BLaER1 (cell line): ENCODE measurements at regions not wholly inside any gene's neighbourhood (a gene's known extent, or its start where the extent isn't known, plus 50 kb on each side); places are given as distances from the start of the nearest gene placed in this dataset.

ENCODE experiments used
- H3K27ac ChIP-seq: shearing (Covaris generic); formaldehyde crosslinking; 2 replicates; pipeline ENCODE4 v1.8.1; 2022
- H3K27me3 ChIP-seq: shearing (Covaris generic); formaldehyde crosslinking; 2 replicates; pipeline ENCODE4 v1.8.1; 2022
- H3K36me3 ChIP-seq: shearing (Covaris generic); formaldehyde crosslinking; 2 replicates; pipeline ENCODE4 v1.8.1; 2022
- H3K4me1 ChIP-seq: shearing (Covaris generic); formaldehyde crosslinking; 2 replicates; pipeline ENCODE4 v1.8.1; 2022
- H3K4me2 ChIP-seq: shearing (Covaris generic); formaldehyde crosslinking; 2 replicates; pipeline ENCODE4 v1.8.1; 2022
- H3K4me3 ChIP-seq: shearing (Covaris generic); formaldehyde crosslinking; 2 replicates; pipeline ENCODE4 v1.8.1; 2022
- H3K9ac ChIP-seq: shearing (Covaris generic); formaldehyde crosslinking; 2 replicates; pipeline ENCODE4 v1.8.1; 2022
- H3K9me3 ChIP-seq: shearing (Covaris generic); formaldehyde crosslinking; 2 replicates; pipeline ENCODE4 v1.8.1; 2022
- H4K20me1 ChIP-seq: shearing (Covaris generic); formaldehyde crosslinking; 2 replicates; pipeline ENCODE4 v1.8.1; 2022
- Cebpa-rat ChIP-seq: shearing (Covaris generic); IDR thresholded peaks from 2 replicates; pipeline ENCODE4 v1.8.1; 2022

GRCh38 chr2:173599821-173600359 is 245.2 kb downstream of the CDCA7 start:
- H3K27ac ChIP-seq = no peak overlapping the region
- no peak overlapping the region for H3K9ac ChIP-seq
- no peaks in the 10 kb centered on the region for H3K4me1 ChIP-seq
- H3K36me3 ChIP-seq = no peaks in the 10 kb centered on the region
- H3K4me3 ChIP-seq = no peak overlapping the region
- 0 out of 2 replicates have a peak, but pooled peaks cover 6% of the 10 kb centered on the region for H3K9me3 ChIP-seq
- no peak overlapping the region for H3K4me2 ChIP-seq
- no peak for TF ChIP-seq Cebpa-rat
- no peaks in the 10 kb centered on the region for H4K20me1 ChIP-seq
- no peaks in the 10 kb centered on the region for H3K27me3 ChIP-seq

GRCh38 chr2:173602153-173602795 is 247.6 kb downstream of the CDCA7 start:
- Histone ChIP-seq H3K27ac (no peak overlapping the region), H3K9me3 (0 out of 2 replicates have a peak, but pooled peaks cover 6% of the 10 kb centered on the region), H3K4me3 (no peak overlapping the region), H3K4me2 (no peak overlapping the region), H3K9ac (no peak overlapping the region), H3K27me3 (no peaks in the 10 kb centered on the region), H4K20me1 (no peaks in the 10 kb centered on the region), H3K36me3 (no peaks in the 10 kb centered on the region), H3K4me1 (peaks cover 9% of the 10 kb centered on the region)
- TF ChIP-seq Cebpa-rat = no peak

GRCh38 chr2:173605994-173606393 is 251.3 kb downstream of the CDCA7 start:
- no peak overlapping the region for H3K9ac ChIP-seq
- no peaks in the 10 kb centered on the region for H3K27me3 ChIP-seq
- no peak overlapping the region for H3K27ac ChIP-seq

GRCh38 chr2:173606619-173607248 is 252.1 kb downstream of the CDCA7 start:
- H4K20me1 ChIP-seq = no peaks in the 10 kb centered on the region
- no peaks in the 10 kb centered on the region for H3K36me3 ChIP-seq
- H3K9ac ChIP-seq = peak overlapping the region; percentile 9; the same call in 1 of the 2 replicates
- no peak overlapping the region for H3K4me3 ChIP-seq
- H3K27ac ChIP-seq = peak overlapping the region; percentile 33; the same call in 1 of the 2 replicates
- H3K4me2 ChIP-seq = peak overlapping the region; percentile 70
- 0 out of 2 replicates have a peak, but pooled peaks cover 6% of the 10 kb centered on the region for H3K9me3 ChIP-seq
- H3K4me1 ChIP-seq = peaks cover 24% of the 10 kb centered on the region
- H3K27me3 ChIP-seq = no peaks in the 10 kb centered on the region
- TF ChIP-seq Cebpa-rat = no peak

More at GRCh38 chr2:173605994-173606393, 251.3 kb downstream of the CDCA7 start:
- Histone ChIP-seq H3K36me3 (no peaks in the 10 kb centered on the region), H3K4me3 (no peak overlapping the region), H3K9me3 (0 out of 2 replicates have a peak, but pooled peaks cover 6% of the 10 kb centered on the region), H4K20me1 (no peaks in the 10 kb centered on the region), H3K4me1 (peaks cover 24% of the 10 kb centered on the region), H3K4me2 (no peak overlapping the region)
- no peak for TF ChIP-seq Cebpa-rat

DNA sequence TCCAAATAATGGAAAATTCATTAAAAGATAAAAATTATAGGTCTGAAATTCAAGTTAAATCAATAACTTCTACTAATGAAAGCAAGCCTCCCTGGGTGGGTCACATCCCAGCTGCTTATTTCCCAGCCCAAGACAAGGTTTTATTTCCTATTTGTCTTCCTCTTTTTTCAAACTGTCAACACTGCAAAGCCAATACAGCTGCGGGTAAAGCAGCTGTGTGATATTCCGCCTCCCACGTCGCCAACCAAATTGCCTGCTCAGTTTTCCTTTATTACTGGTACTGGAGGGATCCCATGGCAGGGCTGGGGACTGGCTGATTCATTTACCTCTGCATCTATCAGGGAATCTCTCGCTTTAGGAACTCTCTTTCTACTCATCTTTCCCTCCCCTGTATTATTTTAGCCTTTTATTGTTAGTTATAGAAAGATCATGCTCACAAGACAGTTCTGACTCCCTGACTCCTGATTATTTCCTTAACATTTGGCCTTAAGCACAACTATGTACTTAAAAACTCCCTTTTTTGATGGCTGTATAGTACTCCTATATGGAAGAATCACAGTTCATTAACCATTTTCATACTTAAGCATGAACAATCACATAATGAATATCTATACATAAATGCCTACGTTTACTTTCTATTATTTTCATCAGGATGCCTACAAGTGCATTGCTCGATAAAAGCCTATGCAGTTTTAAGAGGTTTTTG is 253.1 kb downstream of the CDCA7 start:
- Histone ChIP-seq H3K27ac (peak overlapping the region; percentile 33; the same call in 1 of the 2 replicates), H3K4me3 (no peak overlapping the region), H3K36me3 (no peaks in the 10 kb centered on the region), H3K9ac (no peak overlapping the region; the same call in 1 of the 2 replicates), H4K20me1 (no peaks in the 10 kb centered on the region), H3K4me2 (peak overlapping the region; percentile 70), H3K27me3 (no peaks in the 10 kb centered on the region), H3K9me3 (0 out of 2 replicates have a peak, but pooled peaks cover 6% of the 10 kb centered on the region), H3K4me1 (peaks cover 24% of the 10 kb centered on the region)
- no peak for TF ChIP-seq Cebpa-rat

GRCh38 chr2:173611121-173611520 is 256.4 kb downstream of the CDCA7 start:
- H3K9ac ChIP-seq = no peak overlapping the region
- H3K27me3 ChIP-seq = no peaks in the 10 kb centered on the region
- H3K4me2 ChIP-seq = no peak overlapping the region
- H3K36me3 ChIP-seq = no peaks in the 10 kb centered on the region
- no peak overlapping the region for H3K4me3 ChIP-seq
- no peaks in the 10 kb centered on the region for H4K20me1 ChIP-seq
- no peaks in the 10 kb centered on the region for H3K9me3 ChIP-seq
- H3K27ac ChIP-seq = no peak overlapping the region
- TF ChIP-seq Cebpa-rat = no peak
- H3K4me1 ChIP-seq = peaks cover 24% of the 10 kb centered on the region

DNA sequence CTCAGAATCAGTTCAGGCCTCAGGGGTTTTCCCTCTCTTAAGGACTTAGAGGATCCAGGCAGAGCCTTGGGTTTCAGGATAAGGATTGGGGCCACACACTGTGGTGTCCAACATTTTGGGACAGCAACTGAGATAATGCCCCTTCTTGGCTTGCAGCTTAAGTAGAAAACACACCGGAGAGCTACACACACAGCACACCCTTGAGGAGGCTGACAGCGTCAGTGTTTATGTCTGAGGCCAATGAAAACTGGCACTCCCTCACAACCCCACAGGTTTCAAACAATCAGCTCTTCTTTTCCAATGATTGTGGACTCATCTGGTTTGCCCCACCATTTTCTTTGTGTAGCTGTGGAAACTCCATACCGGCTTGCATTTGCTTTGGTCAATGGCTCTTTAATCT is 257.7 kb downstream of the CDCA7 start:
- TF ChIP-seq Cebpa-rat = no peak
- Histone ChIP-seq H4K20me1 (no peaks in the 10 kb centered on the region), H3K27me3 (no peaks in the 10 kb centered on the region), H3K36me3 (no peaks in the 10 kb centered on the region), H3K27ac (no peak overlapping the region), H3K9me3 (no peaks in the 10 kb centered on the region), H3K4me1 (peaks cover 14% of the 10 kb centered on the region), H3K4me3 (no peak overlapping the region), H3K4me2 (no peak overlapping the region), H3K9ac (no peak overlapping the region)

GRCh38 chr2:173613386-173613785 is 258.7 kb downstream of the CDCA7 start:
- no peaks in the 10 kb centered on the region for H4K20me1 ChIP-seq

GRCh38 chr2:173614265-173614930 is 259.7 kb downstream of the CDCA7 start:
- no peak for TF ChIP-seq Cebpa-rat
- H3K9ac ChIP-seq = no peak overlapping the region
- H4K20me1 ChIP-seq = no peaks in the 10 kb centered on the region
- H3K27me3 ChIP-seq = no peaks in the 10 kb centered on the region
- no peaks in the 10 kb centered on the region for H3K4me1 ChIP-seq
- H3K4me2 ChIP-seq = no peak overlapping the region
- H3K4me3 ChIP-seq = no peak overlapping the region
- no peaks in the 10 kb centered on the region for H3K36me3 ChIP-seq
- H3K9me3 ChIP-seq = no peaks in the 10 kb centered on the region
- no peak overlapping the region for H3K27ac ChIP-seq

More at GRCh38 chr2:173613386-173613785, 258.7 kb downstream of the CDCA7 start:
- Histone ChIP-seq H3K4me2 (no peak overlapping the region), H3K4me1 (peaks cover 4% of the 10 kb centered on the region; the same call in 1 of the 2 replicates), H3K27me3 (no peaks in the 10 kb centered on the region), H3K9me3 (no peaks in the 10 kb centered on the region), H3K27ac (no peak overlapping the region), H3K4me3 (no peak overlapping the region), H3K9ac (no peak overlapping the region), H3K36me3 (no peaks in the 10 kb centered on the region)
- TF ChIP-seq Cebpa-rat = no peak
